SK-N-SH (cell line): ENCODE measurements at regions not wholly inside any gene's neighbourhood (a gene's known extent, or its start where the extent isn't known, plus 50 kb on each side); places are given as distances from the start of the nearest gene placed in this dataset.

Experiments used
- CTCF ChIA-PET: fragments of 300-600, 350-600 bp; formaldehyde crosslinking; extraction: SDS; loops from one replicate; lab custom pipeline; 2021; lab: Yijun Ruan, JAX
- POLR2A ChIA-PET: fragments of 350-600 bp; sonication (Branson Sonifier 250); formaldehyde crosslinking; extraction: SDS; loops from one replicate; lab custom pipeline; 2020; ENCODE audit warnings: antibody characterized with exemption, inconsistent platforms; lab: Yijun Ruan, JAX
- DNase-seq: peaks from one replicate; pipeline ENCODE4 v3.0.0; 2012
- H2AFZ ChIP-seq: fragments of 200-600 bp; sonication (generic); 2 replicates; pipeline ENCODE4 v1.8.1; 2016; ENCODE audit warnings: antibody characterized with exemption, mild to moderate bottlenecking, low read depth
- H3F3A ChIP-seq: fragments of 200-600 bp; sonication (generic); replicated peaks from 2 replicates; pipeline ENCODE3; 2016; ENCODE audit warnings: antibody characterized with exemption, mild to moderate bottlenecking; ENCODE audit not compliant: insufficient read depth
- H3K27ac ChIP-seq, 2 experiments: fragments of 200-500 bp in 1 of 2; fragments of 200-600 bp in 1 of 2; sonication (Bioruptor generic) in 1 of 2; sonication (generic), shearing (Covaris generic) in 1 of 2; 2 replicates each; pipeline versions ENCODE4 v1.5.1 to v1.6.1; 2014 to 2016; ENCODE audit warnings: low read depth in 2 of 2, inconsistent platforms in 1 of 2, low read length in 1 of 2, mild to moderate bottlenecking in 1 of 2, mixed read lengths in 1 of 2
- H3K27me3 ChIP-seq: fragments of 200-600 bp; sonication (generic), shearing (Covaris generic); 2 replicates; pipeline ENCODE4 v1.6.1; 2016; ENCODE audit warnings: mixed run types; ENCODE audit not compliant: insufficient read depth
- H3K36me3 ChIP-seq, 2 experiments: fragments of 200-500 bp in 1 of 2; fragments of 200-600 bp in 1 of 2; sonication (Bioruptor generic) in 1 of 2; sonication (generic) in 1 of 2; replicated peaks in 1 of 2; 2 replicates each; pipeline versions ENCODE3 to v1.5.1; 2014 to 2016; ENCODE audit warnings: low read length in 1 of 2, mild to moderate bottlenecking in 1 of 2; ENCODE audit not compliant: insufficient read depth in 2 of 2, control insufficient read depth in 1 of 2
- H3K4me1 ChIP-seq, 2 experiments: fragments of 200-500 bp in 1 of 2; fragments of 200-600 bp in 1 of 2; sonication (Bioruptor generic) in 1 of 2; sonication (generic), shearing (Covaris generic) in 1 of 2; 2 replicates each; pipeline versions ENCODE4 v1.5.1 to v1.6.1; 2014 to 2016; ENCODE audit warnings: low read depth in 1 of 2, low read length in 1 of 2, mixed run types in 1 of 2; ENCODE audit not compliant: insufficient read depth in 2 of 2, control insufficient read depth in 1 of 2
- H3K4me2 ChIP-seq: fragments of 200-600 bp; sonication (generic), shearing (Covaris generic); 2 replicates; pipeline ENCODE4 v1.6.1; 2017; ENCODE audit warnings: mixed run types
- H3K4me3 ChIP-seq, 2 experiments: fragments of 200-500 bp in 1 of 2; fragments of 200-600 bp in 1 of 2; sonication (Bioruptor generic) in 1 of 2; sonication (generic), shearing (Covaris generic) in 1 of 2; 2 replicates each; pipeline versions ENCODE4 v1.5.1 to v1.8.1; 2014 to 2016; ENCODE audit warnings: low read depth in 2 of 2, inconsistent platforms in 1 of 2, low read length in 1 of 2, mild to moderate bottlenecking in 1 of 2, mixed read lengths in 1 of 2, moderate library complexity in 1 of 2
- H3K79me2 ChIP-seq: fragments of 200-600 bp; sonication (generic); 2 replicates; pipeline ENCODE4 v1.8.1; 2017; ENCODE audit warnings: mild to moderate bottlenecking; ENCODE audit not compliant: insufficient read depth
- H3K9ac ChIP-seq: fragments of 200-600 bp; sonication (generic); 2 replicates; pipeline ENCODE4 v1.6.1; 2017; ENCODE audit warnings: mixed run types
- H3K9me2 ChIP-seq: fragments of 200-600 bp; sonication (generic); 2 replicates; pipeline ENCODE4 v1.6.1; 2017; ENCODE audit warnings: mixed run types
- H3K9me3 ChIP-seq: fragments of 200-600 bp; sonication (generic); 2 replicates; pipeline ENCODE4 v1.6.1; 2017; ENCODE audit warnings: mixed run types, mild to moderate bottlenecking, moderate library complexity
- H4K20me1 ChIP-seq: fragments of 200-600 bp; sonication (generic); 2 replicates; pipeline ENCODE4 v1.6.1; 2017; ENCODE audit warnings: mild to moderate bottlenecking, mixed run types; ENCODE audit not compliant: insufficient read depth
- CHD2 ChIP-seq: fragments of 150-350 bp; IDR thresholded peaks from 2 replicates; pipeline ENCODE4 v1.6.1; 2018; ENCODE audit warnings: low read length; ENCODE audit not compliant: partially characterized antibody
- CTCF ChIP-seq: fragments of 200-600 bp; sonication (generic); IDR thresholded peaks from 2 replicates; pipeline ENCODE4 v1.6.1; 2017; ENCODE audit warnings: antibody characterized with exemption, mild to moderate bottlenecking, moderate library complexity
- EP300 ChIP-seq, 2 experiments: IDR thresholded peaks; 2 replicates each; pipeline versions ENCODE4 v1.4.0 to v1.6.1; 2012; ENCODE audit warnings: borderline replicate concordance in 1 of 2, low read depth in 1 of 2, low read length in 1 of 2
- EZH2phosphoT487 ChIP-seq: fragments of 200-600 bp; sonication (generic); IDR thresholded peaks from 2 replicates; pipeline ENCODE4 v1.6.1; 2017; ENCODE audit warnings: low read depth, mixed run types, mild to moderate bottlenecking, antibody characterized with exemption, moderate library complexity, borderline replicate concordance
- FOXJ3 ChIP-seq: sonication (generic); formaldehyde crosslinking; IDR thresholded peaks from 2 replicates; pipeline ENCODE4 v1.5.1; 2020; ENCODE audit warnings: mild to moderate bottlenecking, missing genetic modification reagents
- FOXM1 ChIP-seq: IDR thresholded peaks from 2 replicates; pipeline ENCODE4 v1.4.0; 2012; ENCODE audit warnings: low read depth, mild to moderate bottlenecking
- GABPA ChIP-seq: IDR thresholded peaks from 2 replicates; pipeline ENCODE4 v1.4.0; 2012; ENCODE audit warnings: low read depth, mild to moderate bottlenecking
- MEF2A ChIP-seq: IDR thresholded peaks from 2 replicates; pipeline ENCODE4 v1.4.0; 2012; ENCODE audit warnings: low read depth, borderline replicate concordance
- RCOR1 ChIP-seq: fragments of 150-350 bp; IDR thresholded peaks from 2 replicates; pipeline ENCODE4 v1.6.1; 2017; ENCODE audit warnings: antibody characterized with exemption, low read length
- TEAD4 ChIP-seq: IDR thresholded peaks from 2 replicates; pipeline ENCODE4 v1.4.0; 2012; ENCODE audit warnings: mild to moderate bottlenecking, borderline replicate concordance; ENCODE audit not compliant: insufficient read depth
- USF2 ChIP-seq: fragments of 150-350 bp; IDR thresholded peaks from 2 replicates; pipeline ENCODE4 v1.6.1; 2017; ENCODE audit warnings: antibody characterized with exemption, low read length, low read depth, borderline replicate concordance
- WGBS: methylation state at CpG from one replicate; pipeline ENCODE4 v1.1.6; 2017; ENCODE audit warnings: low lambda C conversion rate; 5-methylcytosine and 5-hydroxymethylcytosine counted together
- TF ChIP-seq, protein P1 (sequence below): IDR thresholded peaks from 2 replicates; pipeline ENCODE4 v1.4.0; 2012; ENCODE audit warnings: low read depth, borderline replicate concordance

DNA sequence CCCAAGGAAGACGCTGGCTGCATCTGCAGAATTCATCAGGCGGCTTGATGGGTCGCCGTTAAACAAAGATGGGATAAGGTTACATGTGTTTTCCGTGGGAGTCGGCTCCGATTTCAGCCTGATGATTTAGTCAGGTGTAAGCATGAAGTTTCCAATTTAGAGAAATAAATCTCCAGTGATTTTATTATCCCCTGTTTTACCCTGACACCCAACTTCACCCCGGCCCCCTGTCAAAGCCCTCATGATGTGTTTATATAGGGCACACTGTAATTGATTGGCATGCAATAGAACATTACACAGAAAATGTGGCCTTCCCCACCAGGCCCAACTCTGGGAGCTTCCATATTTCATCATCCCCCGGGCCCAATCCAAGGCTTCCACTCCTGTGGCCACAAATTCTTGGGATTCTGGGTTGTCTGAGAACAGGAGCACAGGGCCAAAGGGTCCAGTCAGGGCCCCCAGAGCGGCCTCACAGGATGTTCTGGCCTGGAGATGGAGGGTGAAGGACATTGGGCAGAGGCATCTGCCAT lies 72.5 kb downstream of the FOXD2 start:
- H3K79me2 ChIP-seq, result no peaks in the 10 kb centered on the region
- peaks cover 0 to 15% of the 10 kb centered on the region in 2 experiments; a peak in 1 of 4 replicates for H3K4me1 ChIP-seq
- TF ChIP-seq EP300 (IDR thresholded peaks at IDR 0.05; ENCODE audit: borderline replicate concordance in 1 of 2, low read depth in 1 of 2, low read length in 1 of 2), result no peak
- TF ChIP-seq, protein P1, sequence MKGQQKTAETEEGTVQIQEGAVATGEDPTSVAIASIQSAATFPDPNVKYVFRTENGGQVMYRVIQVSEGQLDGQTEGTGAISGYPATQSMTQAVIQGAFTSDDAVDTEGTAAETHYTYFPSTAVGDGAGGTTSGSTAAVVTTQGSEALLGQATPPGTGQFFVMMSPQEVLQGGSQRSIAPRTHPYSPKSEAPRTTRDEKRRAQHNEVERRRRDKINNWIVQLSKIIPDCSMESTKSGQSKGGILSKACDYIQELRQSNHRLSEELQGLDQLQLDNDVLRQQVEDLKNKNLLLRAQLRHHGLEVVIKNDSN, result no peak
- no peak for TF ChIP-seq CHD2
- TF ChIP-seq GABPA, result no peak
- no peak for TF ChIP-seq MEF2A
- no peak for TF ChIP-seq CTCF
- TF ChIP-seq TEAD4, result no peak
- no peak for TF ChIP-seq EZH2phosphoT487
- TF ChIP-seq FOXM1, result no peak
- no peaks in the 10 kb centered on the region for H4K20me1 ChIP-seq
- H3K9me3 ChIP-seq, result no peaks in the 10 kb centered on the region
- H2AFZ ChIP-seq, result no peak overlapping the region
- CTCF ChIA-PET, result interaction anchor here (2.3 kb wide), 1 partner anchor 216 kb away, joined by 7 read pairs; no protein-coding TSS in a partner anchor
- POLR2A ChIA-PET, result no interaction called here
- peaks cover 31% of the 10 kb centered on the region for H3K27me3 ChIP-seq
- no peaks in the 10 kb centered on the region for H3K36me3 ChIP-seq
- H3K27ac ChIP-seq, result no peak overlapping the region
- H3F3A ChIP-seq, result no peaks in the 10 kb centered on the region
- 73% methylated on average over 9 of the region's 10 CpGs for WGBS
- H3K4me2 ChIP-seq, result no peak overlapping the region
- no peak for DNase-seq
- no peak overlapping the region for H3K9ac ChIP-seq
- no peaks in the 10 kb centered on the region for H3K9me2 ChIP-seq
- no peak overlapping the region for H3K4me3 ChIP-seq

DNA sequence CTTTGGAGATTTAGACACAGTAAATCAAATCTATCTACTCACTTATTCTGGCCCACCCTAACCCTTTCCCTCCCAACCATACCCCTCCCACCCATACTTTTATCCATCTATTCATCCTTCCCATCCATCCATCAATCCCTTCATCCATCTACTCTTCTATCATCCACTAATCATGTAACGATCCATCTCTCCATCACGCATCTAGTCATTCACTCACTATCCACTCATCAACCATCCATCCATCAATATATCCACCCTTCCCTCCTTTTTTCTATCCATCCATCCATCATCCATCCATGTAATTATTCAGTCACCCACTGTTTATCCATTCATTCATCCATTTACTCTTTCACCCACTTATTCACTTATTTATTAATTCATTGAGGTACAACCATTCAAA lies 74.0 kb downstream of the FOXD2 start:
- 90% methylated on average over 2 of the region's 2 CpGs for WGBS

More for the DNA sequence above, 74.0 kb downstream of the FOXD2 start:
- Histone ChIP-seq H3K36me3 (no peaks in the 10 kb centered on the region), H3K27ac (no peak overlapping the region), H3K27me3 (peaks cover 29% of the 10 kb centered on the region), H2AFZ (no peak overlapping the region), H3K9me2 (no peaks in the 10 kb centered on the region), H3K9me3 (no peaks in the 10 kb centered on the region), H3K79me2 (no peaks in the 10 kb centered on the region), H3K9ac (no peak overlapping the region), H3K4me3 (no peak overlapping the region), H3K4me1 (peaks cover 0 to 16% of the 10 kb centered on the region in 2 experiments; a peak in 1 of 4 replicates), H3K4me2 (no peak overlapping the region), H3F3A (no peaks in the 10 kb centered on the region), H4K20me1 (no peaks in the 10 kb centered on the region)
- no peak for TF ChIP-seq USF2
- no peak for TF ChIP-seq MEF2A
- no peak for TF ChIP-seq FOXJ3 (CRISPR knock-in tag)
- no peak for TF ChIP-seq EP300 (IDR thresholded peaks at IDR 0.05; ENCODE audit: borderline replicate concordance in 1 of 2, low read depth in 1 of 2, low read length in 1 of 2)
- no peak for TF ChIP-seq RCOR1
- no peak for DNase-seq
- ChIA-PET POLR2A (no interaction called here), CTCF (interaction anchor here (0.6 to 0.8 kb wide), 2 partner anchors 12 to 75 kb away, joined by 3 to 4 read pairs; no protein-coding TSS in a partner anchor)
